ENCODE measurements at regions not wholly inside any gene's neighbourhood (a gene's known extent, or its start where the extent isn't known, plus 50 kb on each side); places are given as distances from the start of the nearest gene placed in this dataset.

GRCh38 chr1:22398656-22399420, 52.8 kb upstream of the ZBTB40 start (continued):
- TF ChIP-seq ARID4A (CRISPR knock-in tag; IDR thresholded peaks at IDR 0.05; ENCODE audit: borderline replicate concordance) (no peak), HNRNPUL1 (IDR thresholded peaks at IDR 0.05; ENCODE audit: low read depth, low read length) (no peak), SNAI1 (CRISPR knock-in tag; IDR thresholded peaks at IDR 0.05; ENCODE audit: borderline replicate concordance) (no peak), KIAA2018 (CRISPR knock-in tag; IDR thresholded peaks at IDR 0.05; ENCODE audit: borderline replicate concordance) (no peak), NFYB (CRISPR knock-in tag; IDR thresholded peaks at IDR 0.05) (no peak), ATF7 (IDR thresholded peaks at IDR 0.05) (no peak), ATF7 (CRISPR knock-in tag; IDR thresholded peaks at IDR 0.05) (no peak), NAIF1 (CRISPR knock-in tag; IDR thresholded peaks at IDR 0.05; ENCODE audit: borderline replicate concordance) (no peak), ISL2 (CRISPR knock-in tag; IDR thresholded peaks at IDR 0.05) (no peak), ZNF124 (CRISPR knock-in tag; IDR thresholded peaks at IDR 0.05) (no peak)

Measured in HepG2 (cell line).